K562 (cell line): ENCODE measurements at regions not wholly inside any gene's neighbourhood (a gene's known extent, or its start where the extent isn't known, plus 50 kb on each side); places are given as distances from the start of the nearest gene placed in this dataset.

ENCODE experiments used
- ATAC-seq: fragments of 200-7000 bp; cut with Tn5 transposase; 3 replicates; pipeline ENCODE4 v1.9.1; 2020; ENCODE audit warnings: moderate library complexity
- BruUV-seq: library from RNA; stranded (reverse); fragments of 400-500 nt; replicated peaks from 2 replicates; lab custom pipeline; 2021; lab: Mats Ljungman, UMichigan
- CTCF ChIA-PET: fragments of 300-600 bp; formaldehyde crosslinking; extraction: SDS; loops from one replicate; lab custom pipeline; 2021; ENCODE audit warnings: low intra/inter-chr PET ratio; lab: Yijun Ruan, JAX
- POLR2A ChIA-PET: fragments of 300-600, 350-650 bp; sonication (Branson Sonifier 250); formaldehyde crosslinking; extraction: SDS; loops from one replicate; lab custom pipeline; 2021; ENCODE audit warnings: antibody characterized with exemption, inconsistent platforms; lab: Yijun Ruan, JAX
- DNase-seq, 4 experiments: peaks; one replicate each; pipeline versions ENCODE4 v3.0.0 to v3.0.0-alpha.2; 2011 to 2018; ENCODE audit warnings: low spot score in 3 of 4, mixed read lengths in 3 of 4; ENCODE audit errors: extremely low read depth in 1 of 4
- FAIRE-seq: peaks from 2 replicates; lab custom pipeline; 2011; peaks lifted over from hg19 to GRCh38; lab: Jason Lieb, UNC
- H2AFZ ChIP-seq: 2 replicates; pipeline ENCODE4 v1.6.0; 2011; ENCODE audit warnings: low read depth, low read length, control low read depth, inconsistent platforms
- H3K27ac ChIP-seq: fragments of 200-600 bp; 3 replicates; pipeline ENCODE4 v1.8.0; 2011; ENCODE audit warnings: low read depth, mild to moderate bottlenecking, control low read depth, inconsistent platforms, low read length, moderate library complexity, mixed read lengths; ENCODE audit errors: extremely low read depth
- H3K27me3 ChIP-seq, 2 experiments: fragments of 300-600 bp in 1 of 2; 2 replicates in 1 of 2; 3 replicates in 1 of 2; pipeline versions ENCODE4 v1.6.0 to v1.8.0; 2011; ENCODE audit warnings: inconsistent platforms in 2 of 2, low read length in 2 of 2, mild to moderate bottlenecking in 1 of 2, mixed read lengths in 1 of 2, moderate library complexity in 1 of 2; ENCODE audit not compliant: control insufficient read depth in 2 of 2, insufficient read depth in 2 of 2
- H3K36me3 ChIP-seq: fragments of 300-600 bp; 3 replicates; pipeline ENCODE4 v1.8.0; 2011; ENCODE audit warnings: mild to moderate bottlenecking, low read length, inconsistent platforms; ENCODE audit not compliant: control insufficient read depth, insufficient read depth
- H3K4me1 ChIP-seq, 2 experiments: fragments of 200-600 bp in 1 of 2; replicated peaks in 1 of 2; 2 replicates in 1 of 2; 3 replicates in 1 of 2; pipeline versions ENCODE4 v1.5.1 to v1.8.0; 2011; ENCODE audit warnings: inconsistent platforms in 2 of 2, low read length in 2 of 2, mild to moderate bottlenecking in 1 of 2, mixed read lengths in 1 of 2, moderate library complexity in 1 of 2; ENCODE audit not compliant: control insufficient read depth in 2 of 2, insufficient read depth in 2 of 2
- H3K4me2 ChIP-seq: 2 replicates; pipeline ENCODE4 v1.6.1; 2011; ENCODE audit warnings: low read length, control low read depth, inconsistent platforms, mixed read lengths; ENCODE audit not compliant: insufficient read depth
- H3K4me3 ChIP-seq: fragments of 200-600 bp; sonication (generic), shearing (Covaris generic); 2 replicates; pipeline ENCODE4 v1.5.1; 2016; ENCODE audit warnings: control low read depth, inconsistent platforms
- H3K79me2 ChIP-seq: fragments of 200-600 bp; 3 replicates; pipeline ENCODE4 v1.8.0; 2011; ENCODE audit warnings: low read length, inconsistent platforms; ENCODE audit not compliant: control insufficient read depth, insufficient read depth
- H3K9ac ChIP-seq, 2 experiments: 2 replicates each; pipeline versions ENCODE4 v1.6.0 to v1.6.1; 2011; ENCODE audit warnings: low read depth in 2 of 2, low read length in 2 of 2, control low read depth in 1 of 2, inconsistent platforms in 1 of 2, mild to moderate bottlenecking in 1 of 2, mixed read lengths in 1 of 2; ENCODE audit not compliant: insufficient read depth in 1 of 2
- H3K9me1 ChIP-seq: one replicate; pipeline ENCODE4 v1.6.0; 2011; ENCODE audit warnings: inconsistent platforms, mild to moderate bottlenecking, low read length, moderate library complexity; ENCODE audit not compliant: control insufficient read depth, insufficient read depth
- H3K9me3 ChIP-seq: replicated peaks from 2 replicates; pipeline ENCODE4 v1.5.1; 2011; ENCODE audit warnings: low read depth, low read length, inconsistent platforms; ENCODE audit not compliant: control insufficient read depth, insufficient read depth
- H4K20me1 ChIP-seq: replicated peaks from 2 replicates; pipeline ENCODE4 v1.6.1; 2011; ENCODE audit warnings: low read length, inconsistent platforms, mixed read lengths; ENCODE audit not compliant: control insufficient read depth, insufficient read depth
- GATA2 ChIP-seq: sonication (generic); formaldehyde crosslinking; IDR thresholded peaks from 2 replicates; pipeline ENCODE4 v1.4.0; 2020; ENCODE audit warnings: mild to moderate bottlenecking, missing genetic modification reagents
- NR3C1 ChIP-seq: sonication (generic); formaldehyde crosslinking; IDR thresholded peaks from 2 replicates; pipeline ENCODE4 v1.8.1; 2022; ENCODE audit warnings: missing genetic modification reagents
- POLR3A ChIP-seq: IDR thresholded peaks from 2 replicates; pipeline ENCODE4 v1.6.1; 2011; ENCODE audit warnings: borderline replicate concordance, mild to moderate bottlenecking, moderate library complexity; ENCODE audit not compliant: insufficient read length, insufficient read depth; ENCODE audit errors: extremely low read depth
- SFPQ ChIP-seq: fragments of 200-400 bp; formaldehyde crosslinking; IDR thresholded peaks from 2 replicates; pipeline ENCODE4 v1.6.1; 2017; ENCODE audit warnings: mild to moderate bottlenecking, low read depth, low read length, moderate library complexity
- YY1 ChIP-seq, 3 experiments: IDR thresholded peaks; 2 replicates each; pipeline ENCODE4 v1.6.1; 2011; ENCODE audit warnings: low read length in 2 of 3, mild to moderate bottlenecking in 2 of 3, moderate library complexity in 2 of 3, borderline replicate concordance in 1 of 3, control low read depth in 1 of 3, low read depth in 1 of 3; ENCODE audit not compliant: insufficient read depth in 3 of 3, insufficient replicate concordance in 2 of 3, control insufficient read depth in 1 of 3, insufficient read length in 1 of 3; ENCODE audit errors: extremely low read depth in 1 of 3
- ZC3H4 ChIP-seq: sonication (generic); formaldehyde crosslinking; IDR thresholded peaks from 2 replicates; pipeline ENCODE4 v1.9.0; 2021; ENCODE audit warnings: missing genetic modification reagents, borderline replicate concordance
- ZNF586 ChIP-seq: fragments of 450-650 bp; formaldehyde crosslinking; conservative IDR thresholded peaks from 2 replicates; pipeline ENCODE4 v1.4.0; 2020; ENCODE audit warnings: mild to moderate bottlenecking, moderate library complexity
- WGBS: fragments of 100-300 bp; shearing (Covaris generic); methylation state at CpG from one replicate; pipeline ENCODE4 v1.1.6; 2016; ENCODE audit warnings: low coverage, mixed read lengths; ENCODE audit not compliant: insufficient coverage; ENCODE audit errors: missing lambda C conversion rate; 5-methylcytosine and 5-hydroxymethylcytosine counted together
- in situ Hi-C: fragments of 300-500 bp; cut with MboI; formaldehyde crosslinking; loops from 4 replicates; pipeline ENCODE4 v1.15.0; 2018; ENCODE audit warnings: inconsistent platforms, mixed read lengths
- intact Hi-C: fragments of 100-400 bp; cut with micrococcal nuclease; formaldehyde crosslinking; loops from 2 replicates; pipeline ENCODE4 v1.14.2; 2022
- TF ChIP-seq, protein P1 (sequence below), 2 experiments: fragments of 150-350 bp in 1 of 2; IDR thresholded peaks; 2 replicates each; pipeline ENCODE4 v1.6.1; 2012 to 2016; ENCODE audit warnings: low read depth in 2 of 2, low read length in 2 of 2, mild to moderate bottlenecking in 1 of 2, moderate library complexity in 1 of 2
- TF ChIP-seq, protein P2 (sequence below): fragments of 450-650 bp; IDR thresholded peaks from 2 replicates; pipeline ENCODE4 v1.6.1; 2017; ENCODE audit warnings: mild to moderate bottlenecking, moderate library complexity

DNA sequence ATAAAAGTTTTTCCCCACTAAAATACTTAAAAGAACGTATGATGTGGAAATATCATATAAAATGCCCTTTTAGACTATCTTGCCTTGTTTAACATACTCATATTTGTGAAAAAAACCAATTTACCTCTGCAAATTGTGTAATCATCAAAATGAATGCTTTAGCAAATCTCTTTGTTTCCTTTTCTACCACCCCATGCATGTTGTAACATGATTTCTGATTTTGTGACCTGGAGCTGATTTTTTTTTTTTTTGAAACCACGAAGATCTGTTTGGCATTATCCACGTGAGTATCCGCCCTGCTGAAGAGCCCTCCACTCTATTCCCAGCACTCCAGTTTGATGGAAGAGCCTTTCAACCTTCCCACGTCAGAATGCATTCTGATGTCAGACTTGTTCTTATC, 245.8 kb upstream of the NBEA start:
- no peak overlapping the region for H3K27ac ChIP-seq
- in situ Hi-C loops (no loop called here), intact Hi-C loops (no loop called here)
- H2AFZ ChIP-seq, result no peak overlapping the region
- no peak overlapping the region for H3K4me3 ChIP-seq
- POLR2A ChIA-PET, result no interaction called here
- no peaks in the 10 kb centered on the region for H3K27me3 ChIP-seq
- H3K79me2 ChIP-seq, result no peaks in the 10 kb centered on the region
- no peak for FAIRE-seq
- H4K20me1 ChIP-seq, result no peaks in the 10 kb centered on the region
- ATAC-seq, result no peak
- DNase-seq, result no peak
- CTCF ChIA-PET, result no interaction called here
- no peaks in the 10 kb centered on the region for H3K4me1 ChIP-seq
- WGBS, result 0% methylated on average over 5 of the region's 5 CpGs
- no peak overlapping the region for H3K9ac ChIP-seq
- no TSS peak for BruUV-seq
- H3K9me3 ChIP-seq, result no peaks in the 10 kb centered on the region
- H3K9me1 ChIP-seq, result no peaks in the 10 kb centered on the region
- H3K4me2 ChIP-seq, result no peak overlapping the region
- H3K36me3 ChIP-seq, result no peaks in the 10 kb centered on the region
- TF ChIP-seq, protein P1, sequence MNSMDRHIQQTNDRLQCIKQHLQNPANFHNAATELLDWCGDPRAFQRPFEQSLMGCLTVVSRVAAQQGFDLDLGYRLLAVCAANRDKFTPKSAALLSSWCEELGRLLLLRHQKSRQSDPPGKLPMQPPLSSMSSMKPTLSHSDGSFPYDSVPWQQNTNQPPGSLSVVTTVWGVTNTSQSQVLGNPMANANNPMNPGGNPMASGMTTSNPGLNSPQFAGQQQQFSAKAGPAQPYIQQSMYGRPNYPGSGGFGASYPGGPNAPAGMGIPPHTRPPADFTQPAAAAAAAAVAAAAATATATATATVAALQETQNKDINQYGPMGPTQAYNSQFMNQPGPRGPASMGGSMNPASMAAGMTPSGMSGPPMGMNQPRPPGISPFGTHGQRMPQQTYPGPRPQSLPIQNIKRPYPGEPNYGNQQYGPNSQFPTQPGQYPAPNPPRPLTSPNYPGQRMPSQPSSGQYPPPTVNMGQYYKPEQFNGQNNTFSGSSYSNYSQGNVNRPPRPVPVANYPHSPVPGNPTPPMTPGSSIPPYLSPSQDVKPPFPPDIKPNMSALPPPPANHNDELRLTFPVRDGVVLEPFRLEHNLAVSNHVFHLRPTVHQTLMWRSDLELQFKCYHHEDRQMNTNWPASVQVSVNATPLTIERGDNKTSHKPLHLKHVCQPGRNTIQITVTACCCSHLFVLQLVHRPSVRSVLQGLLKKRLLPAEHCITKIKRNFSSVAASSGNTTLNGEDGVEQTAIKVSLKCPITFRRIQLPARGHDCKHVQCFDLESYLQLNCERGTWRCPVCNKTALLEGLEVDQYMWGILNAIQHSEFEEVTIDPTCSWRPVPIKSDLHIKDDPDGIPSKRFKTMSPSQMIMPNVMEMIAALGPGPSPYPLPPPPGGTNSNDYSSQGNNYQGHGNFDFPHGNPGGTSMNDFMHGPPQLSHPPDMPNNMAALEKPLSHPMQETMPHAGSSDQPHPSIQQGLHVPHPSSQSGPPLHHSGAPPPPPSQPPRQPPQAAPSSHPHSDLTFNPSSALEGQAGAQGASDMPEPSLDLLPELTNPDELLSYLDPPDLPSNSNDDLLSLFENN (IDR thresholded peaks at IDR 0.05; ENCODE audit: low read depth in 2 of 2, low read length in 2 of 2), result no peak
- no peak for TF ChIP-seq YY1 (IDR thresholded peaks at IDR 0.05; ENCODE audit: borderline replicate concordance in 1 of 3, control insufficient read depth in 1 of 3, extremely low read depth in 1 of 3, insufficient read depth in 3 of 3, insufficient read length in 1 of 3, insufficient replicate concordance in 2 of 3, low read depth in 1 of 3, low read length in 2 of 3)
- no peak for TF ChIP-seq ZNF586 (CRISPR knock-in tag)
- TF ChIP-seq, protein P2, sequence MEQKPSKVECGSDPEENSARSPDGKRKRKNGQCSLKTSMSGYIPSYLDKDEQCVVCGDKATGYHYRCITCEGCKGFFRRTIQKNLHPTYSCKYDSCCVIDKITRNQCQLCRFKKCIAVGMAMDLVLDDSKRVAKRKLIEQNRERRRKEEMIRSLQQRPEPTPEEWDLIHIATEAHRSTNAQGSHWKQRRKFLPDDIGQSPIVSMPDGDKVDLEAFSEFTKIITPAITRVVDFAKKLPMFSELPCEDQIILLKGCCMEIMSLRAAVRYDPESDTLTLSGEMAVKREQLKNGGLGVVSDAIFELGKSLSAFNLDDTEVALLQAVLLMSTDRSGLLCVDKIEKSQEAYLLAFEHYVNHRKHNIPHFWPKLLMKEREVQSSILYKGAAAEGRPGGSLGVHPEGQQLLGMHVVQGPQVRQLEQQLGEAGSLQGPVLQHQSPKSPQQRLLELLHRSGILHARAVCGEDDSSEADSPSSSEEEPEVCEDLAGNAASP, result no peak
- no peak for TF ChIP-seq SFPQ
- TF ChIP-seq ZC3H4 (CRISPR knock-in tag), result no peak
- no peak for TF ChIP-seq POLR3A
- TF ChIP-seq NR3C1 (CRISPR knock-in tag), result no peak
- no peak for TF ChIP-seq GATA2 (CRISPR knock-in tag)
